Smooth muscle cell (in vitro differentiated cells): ENCODE measurements at regions not wholly inside any gene's neighbourhood (a gene's known extent, or its start where the extent isn't known, plus 50 kb on each side); places are given as distances from the start of the nearest gene placed in this dataset.

Experiments used
- DNase-seq: peaks from one replicate; lab custom pipeline; 2025; ENCODE audit not compliant: unreplicated experiment; lab: John Stamatoyannopoulos, UW
- H2AFZ ChIP-seq: fragments of 200-600 bp; sonication (generic); 2 replicates; pipeline ENCODE4 v1.6.0; 2016; ENCODE audit warnings: antibody characterized with exemption, low read depth, mild to moderate bottlenecking
- H3F3A ChIP-seq: fragments of 200-600 bp; sonication (generic); 2 replicates; pipeline ENCODE4 v1.6.0; 2017; ENCODE audit warnings: antibody characterized with exemption, low read depth
- H3K27ac ChIP-seq: fragments of 200-600 bp; sonication (generic); 2 replicates; pipeline ENCODE4 v1.5.1; 2016; ENCODE audit warnings: low read depth, mild to moderate bottlenecking
- H3K27me3 ChIP-seq: fragments of 200-600 bp; sonication (generic); 2 replicates; pipeline ENCODE4 v1.6.1; 2016; ENCODE audit warnings: low read depth, mild to moderate bottlenecking
- H3K36me3 ChIP-seq: fragments of 200-600 bp; sonication (generic); 2 replicates; pipeline ENCODE4 v1.5.1; 2016; ENCODE audit warnings: low read depth
- H3K4me1 ChIP-seq: fragments of 200-600 bp; sonication (generic); 2 replicates; pipeline ENCODE4 v1.5.1; 2016; ENCODE audit warnings: low read depth
- H3K4me2 ChIP-seq: fragments of 200-600 bp; sonication (generic); 2 replicates; pipeline ENCODE4 v1.6.0; 2016; ENCODE audit warnings: mild to moderate bottlenecking
- H3K4me3 ChIP-seq: fragments of 200-600 bp; sonication (generic); 2 replicates; pipeline ENCODE4 v1.5.1; 2016; ENCODE audit warnings: mild to moderate bottlenecking
- H3K79me2 ChIP-seq: fragments of 200-600 bp; sonication (generic); 2 replicates; pipeline ENCODE4 v1.6.0; 2016; ENCODE audit warnings: low read depth, mild to moderate bottlenecking
- H3K9ac ChIP-seq: fragments of 200-600 bp; sonication (generic); 2 replicates; pipeline ENCODE4 v1.6.0; 2016; ENCODE audit warnings: low read depth
- H3K9me3 ChIP-seq: fragments of 200-600 bp; sonication (generic); replicated peaks from 2 replicates; pipeline ENCODE4 v1.5.1; 2016; ENCODE audit warnings: low read depth
- H4K20me1 ChIP-seq: fragments of 200-600 bp; sonication (generic); 2 replicates; pipeline ENCODE4 v1.6.0; 2016; ENCODE audit warnings: low read depth
- WGBS: methylation state at CpG from one replicate; pipeline ENCODE4 v1.1.7; 2016; ENCODE audit warnings: low lambda C conversion rate; 5-methylcytosine and 5-hydroxymethylcytosine counted together
- TF ChIP-seq, protein P1 (sequence below): fragments of 200-600 bp; sonication (generic); IDR thresholded peaks from 2 replicates; pipeline ENCODE4 v1.5.1; 2017; ENCODE audit warnings: borderline replicate concordance, mild to moderate bottlenecking, antibody characterized with exemption; ENCODE audit not compliant: insufficient read depth, poor library complexity, severe bottlenecking

DNA sequence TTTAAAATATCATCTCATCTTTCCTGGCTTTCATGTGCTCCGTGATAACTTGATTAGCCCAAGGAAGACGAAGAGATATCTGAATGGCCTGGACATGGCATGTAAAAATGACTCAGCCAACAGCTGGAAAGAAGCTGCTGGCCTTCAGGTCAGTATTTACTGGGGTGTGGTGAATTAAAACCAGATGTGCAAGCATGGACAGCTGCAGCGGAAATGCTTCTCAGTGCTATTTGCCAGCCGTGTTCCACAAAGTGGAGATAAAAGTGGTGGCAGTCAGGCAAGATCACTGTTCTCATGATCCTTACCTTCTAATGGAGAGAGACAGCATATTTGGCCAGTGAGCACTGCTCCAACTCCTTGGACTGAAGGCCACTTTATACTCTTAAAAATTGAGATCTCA lies 203.1 kb upstream of the VSTM2A start:
- no peaks in the 10 kb centered on the region for H3K27me3 ChIP-seq
- no peak overlapping the region for H3K9ac ChIP-seq
- DNase-seq, result no peak
- peak overlapping the region; percentile 50 for H3K4me2 ChIP-seq
- TF ChIP-seq, protein P1, sequence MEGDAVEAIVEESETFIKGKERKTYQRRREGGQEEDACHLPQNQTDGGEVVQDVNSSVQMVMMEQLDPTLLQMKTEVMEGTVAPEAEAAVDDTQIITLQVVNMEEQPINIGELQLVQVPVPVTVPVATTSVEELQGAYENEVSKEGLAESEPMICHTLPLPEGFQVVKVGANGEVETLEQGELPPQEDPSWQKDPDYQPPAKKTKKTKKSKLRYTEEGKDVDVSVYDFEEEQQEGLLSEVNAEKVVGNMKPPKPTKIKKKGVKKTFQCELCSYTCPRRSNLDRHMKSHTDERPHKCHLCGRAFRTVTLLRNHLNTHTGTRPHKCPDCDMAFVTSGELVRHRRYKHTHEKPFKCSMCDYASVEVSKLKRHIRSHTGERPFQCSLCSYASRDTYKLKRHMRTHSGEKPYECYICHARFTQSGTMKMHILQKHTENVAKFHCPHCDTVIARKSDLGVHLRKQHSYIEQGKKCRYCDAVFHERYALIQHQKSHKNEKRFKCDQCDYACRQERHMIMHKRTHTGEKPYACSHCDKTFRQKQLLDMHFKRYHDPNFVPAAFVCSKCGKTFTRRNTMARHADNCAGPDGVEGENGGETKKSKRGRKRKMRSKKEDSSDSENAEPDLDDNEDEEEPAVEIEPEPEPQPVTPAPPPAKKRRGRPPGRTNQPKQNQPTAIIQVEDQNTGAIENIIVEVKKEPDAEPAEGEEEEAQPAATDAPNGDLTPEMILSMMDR, result no peak
- H4K20me1 ChIP-seq, result no peaks in the 10 kb centered on the region
- H3F3A ChIP-seq, result no peaks in the 10 kb centered on the region
- H2AFZ ChIP-seq, result no peak overlapping the region
- peaks cover 5% of the 10 kb centered on the region for H3K4me1 ChIP-seq
- no peaks in the 10 kb centered on the region for H3K36me3 ChIP-seq
- no peaks in the 10 kb centered on the region for H3K9me3 ChIP-seq
- no peak overlapping the region for H3K4me3 ChIP-seq
- H3K79me2 ChIP-seq, result no peaks in the 10 kb centered on the region
- WGBS, result 16% methylated on average over 4 of the region's 4 CpGs
- peak overlapping the region; percentile 45 for H3K27ac ChIP-seq

- Histone ChIP-seq H3K9ac (no peak overlapping the region), H3K27me3 (no peaks in the 10 kb centered on the region), H2AFZ (no peak overlapping the region), H3K4me1 (peaks cover 5% of the 10 kb centered on the region), H3K4me2 (no peak overlapping the region), H3K79me2 (no peaks in the 10 kb centered on the region), H4K20me1 (no peaks in the 10 kb centered on the region), H3K4me3 (no peak overlapping the region), H3K27ac (no peak overlapping the region), H3F3A (no peaks in the 10 kb centered on the region), H3K9me3 (no peaks in the 10 kb centered on the region), H3K36me3 (no peaks in the 10 kb centered on the region)
- no peak for DNase-seq
- TF ChIP-seq, protein P1, result no peak
These were observed 199.7 kb upstream of the VSTM2A start for GRCh38 chr7:54342458-54342857.

GRCh38 chr7:54343511-54343910 lies 198.7 kb upstream of the VSTM2A start:
- TF ChIP-seq, protein P1, result no peak
- no peaks in the 10 kb centered on the region for H3F3A ChIP-seq
- H4K20me1 ChIP-seq, result no peaks in the 10 kb centered on the region
- H2AFZ ChIP-seq, result no peak overlapping the region
- H3K27me3 ChIP-seq, result no peaks in the 10 kb centered on the region
- no peak overlapping the region for H3K4me3 ChIP-seq
- H3K27ac ChIP-seq, result no peak overlapping the region
- no peak overlapping the region for H3K4me2 ChIP-seq
- peaks cover 5% of the 10 kb centered on the region for H3K4me1 ChIP-seq
- no peak overlapping the region for H3K9ac ChIP-seq
- DNase-seq, result no peak
- no peaks in the 10 kb centered on the region for H3K36me3 ChIP-seq
- no peaks in the 10 kb centered on the region for H3K79me2 ChIP-seq
- 94% methylated on average over 9 of the region's 9 CpGs for WGBS
- H3K9me3 ChIP-seq, result no peaks in the 10 kb centered on the region

- Histone ChIP-seq H3K9ac (no peak overlapping the region), H3K4me3 (no peak overlapping the region), H3K4me2 (no peak overlapping the region), H3K36me3 (no peaks in the 10 kb centered on the region), H2AFZ (no peak overlapping the region), H3F3A (no peaks in the 10 kb centered on the region), H3K79me2 (no peaks in the 10 kb centered on the region), H3K9me3 (no peaks in the 10 kb centered on the region), H3K4me1 (no peaks in the 10 kb centered on the region), H3K27ac (no peak overlapping the region), H3K27me3 (no peaks in the 10 kb centered on the region), H4K20me1 (no peaks in the 10 kb centered on the region)
- TF ChIP-seq, protein P1, result no peak
- no peak for DNase-seq
- 33% methylated on average over 1 of the region's 1 CpG for WGBS
These were observed 196.4 kb upstream of the VSTM2A start for GRCh38 chr7:54345746-54346145.
